OCI-LY7 (cell line): ENCODE measurements at regions not wholly inside any gene's neighbourhood (a gene's known extent, or its start where the extent isn't known, plus 50 kb on each side); places are given as distances from the start of the nearest gene placed in this dataset.

ENCODE experiments used
- EZH2phosphoT487 ChIP-seq: fragments of 200-600 bp; sonication (generic); IDR thresholded peaks from 2 replicates; pipeline ENCODE4 v1.6.1; 2018; ENCODE audit warnings: low read depth, borderline replicate concordance, mild to moderate bottlenecking, mixed run types, antibody characterized with exemption, low read length, moderate library complexity, mixed read lengths
- TF ChIP-seq, protein P1 (sequence below): fragments of 200-600 bp; sonication (generic); conservative IDR thresholded peaks from 2 replicates; pipeline ENCODE4 v1.5.1; 2014; ENCODE audit warnings: mild to moderate bottlenecking, antibody characterized with exemption, low read length, moderate library complexity, mixed read lengths

DNA sequence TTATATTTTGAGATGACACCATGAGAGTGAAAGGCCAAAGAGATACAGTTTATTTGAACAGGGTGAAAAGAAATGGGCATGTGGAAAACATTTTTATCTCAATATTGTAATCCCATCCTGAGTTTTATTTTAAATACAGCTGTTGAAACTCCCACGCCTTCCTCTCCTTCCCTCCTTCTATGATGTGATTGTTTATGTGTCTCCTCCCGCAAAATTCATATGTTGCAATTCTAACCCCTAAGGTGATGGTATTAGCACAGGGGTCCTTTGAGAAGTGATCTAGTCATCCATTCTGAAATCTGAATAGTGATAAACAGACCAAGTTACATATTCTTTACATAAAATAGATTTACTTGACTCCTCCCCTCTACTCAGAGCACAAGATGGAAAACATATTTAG, 1275.4 kb upstream of the C9orf72 start:
- TF ChIP-seq, protein P1, sequence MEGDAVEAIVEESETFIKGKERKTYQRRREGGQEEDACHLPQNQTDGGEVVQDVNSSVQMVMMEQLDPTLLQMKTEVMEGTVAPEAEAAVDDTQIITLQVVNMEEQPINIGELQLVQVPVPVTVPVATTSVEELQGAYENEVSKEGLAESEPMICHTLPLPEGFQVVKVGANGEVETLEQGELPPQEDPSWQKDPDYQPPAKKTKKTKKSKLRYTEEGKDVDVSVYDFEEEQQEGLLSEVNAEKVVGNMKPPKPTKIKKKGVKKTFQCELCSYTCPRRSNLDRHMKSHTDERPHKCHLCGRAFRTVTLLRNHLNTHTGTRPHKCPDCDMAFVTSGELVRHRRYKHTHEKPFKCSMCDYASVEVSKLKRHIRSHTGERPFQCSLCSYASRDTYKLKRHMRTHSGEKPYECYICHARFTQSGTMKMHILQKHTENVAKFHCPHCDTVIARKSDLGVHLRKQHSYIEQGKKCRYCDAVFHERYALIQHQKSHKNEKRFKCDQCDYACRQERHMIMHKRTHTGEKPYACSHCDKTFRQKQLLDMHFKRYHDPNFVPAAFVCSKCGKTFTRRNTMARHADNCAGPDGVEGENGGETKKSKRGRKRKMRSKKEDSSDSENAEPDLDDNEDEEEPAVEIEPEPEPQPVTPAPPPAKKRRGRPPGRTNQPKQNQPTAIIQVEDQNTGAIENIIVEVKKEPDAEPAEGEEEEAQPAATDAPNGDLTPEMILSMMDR = no peak
- no peak for TF ChIP-seq EZH2phosphoT487
